HEK293T (cell line): ENCODE measurements at regions not wholly inside any gene's neighbourhood (a gene's known extent, or its start where the extent isn't known, plus 50 kb on each side); places are given as distances from the start of the nearest gene placed in this dataset.

Source experiments
- BHLHE40 ChIP-seq: fragments of 450-650 bp; IDR thresholded peaks from 2 replicates; pipeline ENCODE4 v1.6.1; 2016; ENCODE audit warnings: mild to moderate bottlenecking, moderate library complexity, borderline replicate concordance
- CTBP1 ChIP-seq: fragments of 450-650 bp; IDR thresholded peaks from 2 replicates; pipeline ENCODE4 v1.6.1; 2016; ENCODE audit warnings: borderline replicate concordance
- FOXK2 ChIP-seq: fragments of 450-650 bp; IDR thresholded peaks from 2 replicates; pipeline ENCODE4 v1.6.1; 2016; ENCODE audit warnings: mild to moderate bottlenecking
- HDGF ChIP-seq: fragments of 450-650 bp; IDR thresholded peaks from 2 replicates; pipeline ENCODE4 v1.6.1; 2017; ENCODE audit warnings: antibody characterized with exemption, borderline replicate concordance
- L3MBTL2 ChIP-seq: fragments of 450-650 bp; conservative IDR thresholded peaks from 2 replicates; pipeline ENCODE4 v1.6.1; 2016; ENCODE audit warnings: mild to moderate bottlenecking
- ZNF384 ChIP-seq: fragments of 450-650 bp; IDR thresholded peaks from 2 replicates; pipeline ENCODE4 v1.6.1; 2016

GRCh38 chr7:95693551-95694333, 78.6 kb upstream of the DYNC1I1 start:
- TF ChIP-seq HDGF (no peak), BHLHE40 (no peak), L3MBTL2 (no peak), FOXK2 (no peak), CTBP1 (no peak), ZNF384 (no peak)
